Natural killer cell treated with Interleukin-12 subunit alpha and Interleukin-12 subunit beta and Interleukin-15 and Interleukin-18, amount 100 ng/mL, for 72 hours (primary cell): ENCODE measurements at regions not wholly inside any gene's neighbourhood (a gene's known extent, or its start where the extent isn't known, plus 50 kb on each side); places are given as distances from the start of the nearest gene placed in this dataset.

Source experiments
- ATAC-seq, 2 donors: fragments of 150-1000 bp; cut with Tn5 transposase in 1 of 2; sonication (Bioruptor Pico), chemical (Tn5 transposase) in 1 of 2; 2 replicates each; pipeline ENCODE4 v1.10.0; 2021
- DNase-seq: peaks from one replicate; pipeline ENCODE4 v3.0.0; 2022; ENCODE audit warnings: low spot score
- H3K27ac Mint-ChIP-seq, 2 donors: 1 replicate in 1 of 2; 2 replicates in 1 of 2; pipeline ENCODE4 v1.8.0; 2022; ENCODE audit warnings: mixed read lengths in 2 of 2, mild to moderate bottlenecking in 1 of 2, moderate library complexity in 1 of 2
- H3K27me3 Mint-ChIP-seq, 2 donors: 1 replicate in 1 of 2; 2 replicates in 1 of 2; pipeline ENCODE4 v1.8.0; 2022; ENCODE audit warnings: mixed read lengths in 2 of 2
- H3K36me3 Mint-ChIP-seq: one replicate; pipeline ENCODE4 v1.8.0; 2022; ENCODE audit warnings: mixed read lengths
- H3K4me1 Mint-ChIP-seq, 2 donors: 1 replicate in 1 of 2; 2 replicates in 1 of 2; pipeline ENCODE4 v1.8.0; 2022; ENCODE audit warnings: low read depth in 2 of 2, mixed read lengths in 2 of 2, mild to moderate bottlenecking in 1 of 2
- H3K4me3 Mint-ChIP-seq: one replicate; pipeline ENCODE4 v1.8.0; 2022; ENCODE audit warnings: mixed read lengths
- H3K9me3 Mint-ChIP-seq: 2 replicates; pipeline ENCODE4 v1.8.0; 2022; ENCODE audit warnings: mixed read lengths

DNA sequence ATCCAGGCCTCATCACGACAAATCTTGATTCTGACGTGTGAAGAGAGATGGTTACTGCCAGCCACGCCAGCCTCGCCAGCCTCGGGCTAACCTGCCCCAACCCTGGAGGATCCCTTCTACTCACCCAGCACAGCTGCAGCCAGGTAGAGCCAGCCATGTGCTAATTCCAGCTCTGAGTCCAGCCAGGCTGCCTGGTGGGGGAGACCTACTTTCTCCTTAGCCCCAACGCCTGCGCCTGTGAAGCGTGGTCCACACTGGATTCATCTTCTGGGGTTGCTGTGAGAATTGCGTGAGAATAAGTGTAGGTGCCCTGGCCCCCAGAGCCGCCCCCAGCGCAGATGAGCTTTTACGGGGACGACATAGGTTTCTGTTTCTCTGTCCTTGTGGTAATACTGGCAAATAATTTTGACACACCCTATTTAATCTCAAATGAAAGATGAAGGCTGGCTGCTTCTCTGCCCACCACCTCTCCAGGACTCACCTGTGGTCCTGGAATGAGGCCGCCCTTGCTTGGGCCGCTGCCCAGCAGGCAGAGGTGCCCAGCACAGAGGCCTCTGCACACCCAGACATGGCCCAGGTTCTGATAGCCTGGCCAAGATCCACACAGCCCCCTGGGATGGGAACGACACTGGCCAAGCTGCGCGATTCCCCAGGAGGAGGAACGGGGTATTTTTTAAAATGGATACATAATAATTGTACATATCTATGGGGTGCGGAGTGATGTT, 528.4 kb downstream of the TBC1D22A start:
- DNase-seq: peak; percentile 28
- Mint-ChIP-seq H3K27me3 (peaks cover 11 to 18% of the 10 kb centered on the region in 2 donors), H3K9me3 (no peaks in the 10 kb centered on the region), H3K4me1 (no peaks in the 10 kb centered on the region), H3K27ac (no peak overlapping the region), H3K36me3 (no peaks in the 10 kb centered on the region), H3K4me3 (no peak overlapping the region)
- no peak for ATAC-seq

DNA sequence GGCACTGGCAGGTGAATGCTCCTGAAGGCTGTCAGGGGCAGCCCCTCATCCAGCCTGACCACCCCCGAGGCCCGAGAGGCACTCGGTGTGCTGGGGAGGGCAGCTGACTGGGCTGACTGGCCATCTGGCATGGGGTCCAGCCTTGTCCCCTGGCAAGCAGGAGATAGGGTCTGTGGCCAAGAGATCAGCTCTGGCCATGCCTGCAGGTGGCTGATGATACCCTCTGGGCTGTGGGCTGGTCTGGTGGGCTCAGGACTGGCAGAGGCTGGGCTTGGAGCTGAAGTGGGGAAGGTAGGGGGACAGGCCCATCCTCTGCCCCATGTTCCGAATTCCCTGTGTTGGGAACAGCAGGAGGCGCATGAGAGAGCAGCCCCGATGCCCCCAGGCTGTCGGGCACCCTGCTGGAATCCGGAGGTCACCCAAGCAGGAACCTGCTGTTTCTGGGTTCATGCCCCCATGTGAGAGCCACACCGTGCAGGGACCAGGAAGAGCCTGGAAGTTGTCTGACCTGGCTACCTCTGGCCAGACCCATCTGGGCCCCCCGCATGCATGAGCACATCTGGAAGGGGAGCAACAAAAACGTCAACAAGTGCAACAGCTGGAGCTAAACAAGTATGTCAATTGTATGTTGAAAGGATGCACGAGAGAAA, 527.0 kb downstream of the TBC1D22A start:
- DNase-seq: peak; percentile 45
- Mint-ChIP-seq H3K36me3 (no peaks in the 10 kb centered on the region), H3K9me3 (no peaks in the 10 kb centered on the region), H3K4me1 (no peaks in the 10 kb centered on the region), H3K27ac (no peak overlapping the region), H3K4me3 (no peak overlapping the region), H3K27me3 (peaks cover 14 to 25% of the 10 kb centered on the region in 2 donors)
- no peak for ATAC-seq

DNA sequence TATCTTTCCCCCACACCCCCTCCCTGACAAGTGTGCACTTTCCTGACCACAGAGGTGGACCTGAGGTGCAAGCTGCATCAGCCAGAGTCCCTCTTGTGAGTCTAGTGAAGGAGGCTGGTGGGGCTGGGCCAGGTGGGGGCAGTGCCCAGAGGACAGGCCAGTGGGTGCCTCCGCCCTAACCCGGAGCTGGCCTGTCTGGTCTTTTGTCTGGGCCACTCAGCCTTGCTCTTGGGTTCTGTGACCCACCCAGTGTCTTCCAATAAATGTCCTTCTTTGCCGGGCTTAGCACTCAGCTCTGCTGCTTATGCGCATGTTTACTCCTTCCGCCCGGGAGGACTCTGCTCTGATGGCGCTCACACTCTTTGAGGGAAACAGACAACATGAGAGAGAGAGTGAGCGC, 526.2 kb downstream of the TBC1D22A start:
- no peak for DNase-seq
- H3K36me3 Mint-ChIP-seq: no peaks in the 10 kb centered on the region

DNA sequence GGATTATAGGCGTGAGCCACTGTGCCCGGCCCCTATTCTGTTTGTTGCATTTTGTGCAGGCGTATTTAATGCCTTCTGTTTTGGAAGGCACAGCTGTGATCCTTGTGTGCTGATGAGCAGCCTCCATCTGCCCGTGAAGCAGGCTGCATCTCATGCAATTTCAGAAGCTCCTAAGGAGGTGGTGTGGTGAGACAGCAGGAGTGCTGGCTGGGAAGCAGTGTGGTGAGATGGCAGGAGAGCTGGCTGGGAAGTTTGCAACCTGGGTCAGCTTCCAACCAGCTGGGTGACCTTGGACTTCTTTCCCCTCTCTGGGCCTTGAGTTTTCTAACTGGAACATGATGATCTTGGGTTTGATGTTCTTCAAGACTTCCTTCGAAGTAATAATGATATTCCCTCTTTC, 525.1 kb downstream of the TBC1D22A start:
- Mint-ChIP-seq H3K4me3 (no peak overlapping the region), H3K27ac (no peak overlapping the region), H3K4me1 (no peaks in the 10 kb centered on the region), H3K27me3 (peaks cover 14 to 20% of the 10 kb centered on the region in 2 donors), H3K9me3 (no peaks in the 10 kb centered on the region), H3K36me3 (no peaks in the 10 kb centered on the region)
- no peak for DNase-seq
- no peak for ATAC-seq

More for the DNA sequence above, 526.2 kb downstream of the TBC1D22A start:
- H3K4me3 Mint-ChIP-seq: no peak overlapping the region
- no peaks in the 10 kb centered on the region for H3K9me3 Mint-ChIP-seq
- no peak for ATAC-seq
- H3K4me1 Mint-ChIP-seq: no peaks in the 10 kb centered on the region
- no peak overlapping the region for H3K27ac Mint-ChIP-seq
- H3K27me3 Mint-ChIP-seq: peaks cover 14 to 25% of the 10 kb centered on the region in 2 donors

DNA sequence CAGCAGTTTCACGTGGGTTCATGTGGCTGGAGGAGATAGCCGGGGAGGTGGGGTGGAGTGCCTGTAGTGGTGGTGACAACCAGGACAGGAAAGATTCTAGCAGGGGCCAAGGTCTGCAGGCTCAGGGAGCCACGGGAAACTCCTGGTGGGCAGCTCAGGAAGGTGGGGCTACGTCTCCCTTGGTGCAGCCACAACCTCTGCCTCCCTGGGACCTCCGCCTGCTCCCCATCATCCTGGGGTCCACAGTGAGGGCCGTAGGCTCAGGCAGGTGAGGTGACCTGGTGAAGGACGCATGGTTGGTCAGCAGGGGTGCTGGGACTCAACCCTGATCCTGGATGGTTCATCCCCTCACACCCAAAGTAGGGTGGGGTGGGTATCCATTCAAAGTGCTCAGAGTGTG, 524.1 kb downstream of the TBC1D22A start:
- H3K4me3 Mint-ChIP-seq: no peak overlapping the region
- H3K9me3 Mint-ChIP-seq: no peaks in the 10 kb centered on the region
- peaks cover 14 to 20% of the 10 kb centered on the region in 2 donors for H3K27me3 Mint-ChIP-seq
- H3K27ac Mint-ChIP-seq: no peak overlapping the region
- no peaks in the 10 kb centered on the region for H3K36me3 Mint-ChIP-seq
- DNase-seq: no peak
- no peak for ATAC-seq
- H3K4me1 Mint-ChIP-seq: no peaks in the 10 kb centered on the region

DNA sequence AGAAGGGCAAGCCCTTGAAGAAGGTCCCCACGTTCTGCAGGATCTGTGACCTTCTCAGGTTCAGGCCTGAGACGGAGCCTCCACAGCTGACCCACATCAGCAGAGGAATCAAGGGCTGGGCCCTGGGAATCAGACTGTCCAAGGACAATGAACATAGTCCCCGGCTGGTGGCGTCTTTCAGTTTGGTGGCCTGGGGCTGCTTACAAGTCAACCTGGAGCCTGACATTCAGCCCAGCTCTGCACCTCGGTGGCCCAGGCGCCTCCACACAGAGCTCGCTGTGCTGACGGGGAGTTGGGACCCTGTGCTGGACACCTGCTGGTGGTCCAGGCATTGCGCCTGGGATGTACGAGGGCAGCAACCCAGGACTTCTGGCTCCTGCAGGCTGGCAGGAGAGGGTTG, 523.5 kb downstream of the TBC1D22A start:
- Mint-ChIP-seq H3K27me3 (peaks cover 14 to 20% of the 10 kb centered on the region in 2 donors), H3K36me3 (no peaks in the 10 kb centered on the region), H3K27ac (no peak overlapping the region), H3K9me3 (no peaks in the 10 kb centered on the region), H3K4me3 (no peak overlapping the region), H3K4me1 (no peaks in the 10 kb centered on the region)
- DNase-seq: no peak
- ATAC-seq: no peak

DNA sequence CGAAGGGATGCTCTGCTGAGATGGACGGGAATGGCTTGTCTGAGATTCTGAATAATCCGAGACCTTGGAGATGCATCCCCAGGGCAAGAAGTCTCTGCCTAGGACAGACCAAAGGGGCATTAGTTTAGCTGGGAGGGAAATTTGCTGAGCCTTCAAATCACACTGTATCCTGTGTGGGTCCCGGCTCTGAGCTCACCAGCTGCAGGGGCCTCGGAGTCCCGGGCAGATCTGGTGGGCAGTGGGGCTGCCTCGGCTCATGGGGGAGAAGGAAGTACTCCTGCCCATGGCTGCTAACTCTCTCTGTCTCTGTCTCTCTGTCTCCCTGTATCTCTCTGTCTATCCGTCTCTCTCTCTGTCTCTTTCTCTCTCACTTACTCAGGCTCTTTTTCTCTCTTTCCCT, 522.4 kb downstream of the TBC1D22A start:
- Mint-ChIP-seq H3K4me3 (no peak overlapping the region), H3K9me3 (no peaks in the 10 kb centered on the region), H3K27me3 (peaks cover 14 to 20% of the 10 kb centered on the region in 2 donors), H3K27ac (no peak overlapping the region), H3K36me3 (no peaks in the 10 kb centered on the region), H3K4me1 (no peaks in the 10 kb centered on the region)
- no peak for DNase-seq
- no peak for ATAC-seq

DNA sequence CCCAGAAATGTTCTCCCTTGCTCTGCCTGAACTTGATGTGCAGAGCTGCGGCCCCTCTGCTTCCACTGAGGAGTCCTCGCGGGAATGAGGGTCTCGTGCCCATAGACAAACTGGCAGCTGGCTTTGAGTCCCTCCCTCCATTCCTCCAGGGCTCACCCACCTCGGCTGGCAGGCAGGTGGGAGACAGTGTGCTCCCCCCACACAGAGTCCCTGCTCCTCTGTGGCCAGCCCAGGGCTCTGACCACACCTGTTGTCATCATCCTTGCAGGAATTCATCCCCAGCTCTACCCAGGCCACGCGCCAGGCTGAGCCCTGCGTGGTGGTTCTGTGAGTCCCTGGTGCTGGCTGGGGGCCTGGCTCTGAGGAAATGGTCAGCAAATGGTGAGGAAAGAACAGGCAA, 521.9 kb downstream of the TBC1D22A start:
- Mint-ChIP-seq H3K4me3 (no peak overlapping the region), H3K36me3 (no peaks in the 10 kb centered on the region), H3K27me3 (peaks cover 14 to 20% of the 10 kb centered on the region in 2 donors), H3K27ac (no peak overlapping the region), H3K4me1 (no peaks in the 10 kb centered on the region), H3K9me3 (no peaks in the 10 kb centered on the region)
- peak; percentile 28 for DNase-seq
- ATAC-seq: no peak

DNA sequence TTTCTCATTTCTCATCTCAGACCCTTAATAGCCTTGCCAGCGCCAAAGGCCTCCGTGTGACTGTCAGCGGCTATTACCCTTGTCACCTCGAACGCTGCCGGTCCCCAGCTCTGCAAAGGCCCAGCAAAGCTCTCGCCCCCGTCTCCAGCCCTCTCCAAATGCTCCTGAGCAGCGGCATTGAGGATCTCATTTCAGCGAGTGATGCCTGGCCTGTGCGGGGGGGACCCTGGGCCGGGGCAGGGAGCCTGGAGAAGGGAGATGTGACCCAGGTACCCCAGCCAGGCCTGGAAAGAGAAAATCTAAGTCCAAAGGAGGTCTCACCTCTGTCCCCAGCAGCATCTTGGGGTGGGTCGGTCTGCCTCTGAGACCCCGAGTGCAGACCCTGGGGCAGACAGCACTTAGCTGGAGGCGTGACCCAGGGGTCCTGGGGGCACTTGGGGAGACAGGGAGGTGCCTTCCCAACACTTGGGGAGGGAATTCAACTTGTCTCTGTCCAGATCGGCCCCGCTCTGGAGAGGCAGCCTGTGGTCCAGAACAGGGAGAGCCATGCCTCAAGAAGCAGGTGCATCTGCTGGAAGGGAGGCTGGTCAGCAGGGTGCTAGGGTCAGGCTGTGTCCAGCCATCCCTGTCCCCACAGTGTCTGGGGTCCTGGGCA, 521.3 kb downstream of the TBC1D22A start:
- DNase-seq (peak; percentile 34), ATAC-seq (no peak)
- H3K4me1 Mint-ChIP-seq: no peaks in the 10 kb centered on the region
- no peak overlapping the region for H3K27ac Mint-ChIP-seq
- H3K4me3 Mint-ChIP-seq: no peak overlapping the region
- H3K36me3 Mint-ChIP-seq: no peaks in the 10 kb centered on the region
- no peaks in the 10 kb centered on the region for H3K9me3 Mint-ChIP-seq
- H3K27me3 Mint-ChIP-seq: peaks cover 10 to 20% of the 10 kb centered on the region in 2 donors

DNA sequence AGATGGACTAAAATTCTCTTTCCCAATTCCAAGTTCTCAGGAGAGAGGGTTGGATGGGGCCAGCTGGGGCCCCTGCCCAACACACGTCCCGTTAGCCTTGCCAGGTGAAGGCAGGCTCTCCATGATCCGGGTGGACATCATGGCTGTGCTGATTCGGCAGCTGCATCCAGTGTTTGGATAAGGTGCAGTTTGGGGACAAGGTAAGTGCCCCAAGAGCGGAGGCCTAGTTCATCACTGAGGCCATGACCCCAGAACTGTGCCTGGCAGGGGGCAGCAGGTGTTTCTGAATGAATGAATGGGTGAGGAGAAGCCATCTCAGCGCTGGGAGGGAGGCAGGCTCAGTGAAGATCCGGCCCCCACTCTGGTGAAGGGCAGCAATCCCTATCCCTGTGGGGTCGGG, 520.4 kb downstream of the TBC1D22A start:
- H3K4me1 Mint-ChIP-seq: no peaks in the 10 kb centered on the region
- ATAC-seq: no peak
- no peak overlapping the region for H3K27ac Mint-ChIP-seq
- H3K36me3 Mint-ChIP-seq: no peaks in the 10 kb centered on the region
- H3K27me3 Mint-ChIP-seq: peaks cover 6 to 11% of the 10 kb centered on the region in 2 donors
- H3K9me3 Mint-ChIP-seq: no peaks in the 10 kb centered on the region
- no peak for DNase-seq
- no peak overlapping the region for H3K4me3 Mint-ChIP-seq

DNA sequence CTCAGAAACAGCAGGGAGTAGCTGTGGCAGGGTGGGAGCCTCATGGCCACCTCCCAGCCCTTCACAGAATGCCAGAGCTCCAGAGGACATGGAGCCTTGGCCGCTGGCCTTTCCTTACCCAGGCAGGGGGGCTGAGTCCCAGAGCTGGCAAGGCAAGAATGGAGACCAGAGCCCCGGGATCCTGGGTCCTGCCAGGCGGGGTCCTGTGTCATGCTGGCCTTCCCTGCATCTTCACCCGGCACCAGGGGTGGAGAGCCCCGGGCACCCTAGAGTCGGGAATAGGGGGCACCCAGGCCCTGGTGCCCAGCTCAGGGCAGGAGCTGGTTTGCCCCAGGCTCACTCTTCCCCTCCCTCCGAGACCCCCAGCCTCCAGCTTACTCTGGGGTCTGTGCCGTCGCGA, 519.9 kb downstream of the TBC1D22A start:
- no peaks in the 10 kb centered on the region for H3K36me3 Mint-ChIP-seq
- H3K27me3 Mint-ChIP-seq: peaks cover 8 to 9% of the 10 kb centered on the region in 2 donors

DNA sequence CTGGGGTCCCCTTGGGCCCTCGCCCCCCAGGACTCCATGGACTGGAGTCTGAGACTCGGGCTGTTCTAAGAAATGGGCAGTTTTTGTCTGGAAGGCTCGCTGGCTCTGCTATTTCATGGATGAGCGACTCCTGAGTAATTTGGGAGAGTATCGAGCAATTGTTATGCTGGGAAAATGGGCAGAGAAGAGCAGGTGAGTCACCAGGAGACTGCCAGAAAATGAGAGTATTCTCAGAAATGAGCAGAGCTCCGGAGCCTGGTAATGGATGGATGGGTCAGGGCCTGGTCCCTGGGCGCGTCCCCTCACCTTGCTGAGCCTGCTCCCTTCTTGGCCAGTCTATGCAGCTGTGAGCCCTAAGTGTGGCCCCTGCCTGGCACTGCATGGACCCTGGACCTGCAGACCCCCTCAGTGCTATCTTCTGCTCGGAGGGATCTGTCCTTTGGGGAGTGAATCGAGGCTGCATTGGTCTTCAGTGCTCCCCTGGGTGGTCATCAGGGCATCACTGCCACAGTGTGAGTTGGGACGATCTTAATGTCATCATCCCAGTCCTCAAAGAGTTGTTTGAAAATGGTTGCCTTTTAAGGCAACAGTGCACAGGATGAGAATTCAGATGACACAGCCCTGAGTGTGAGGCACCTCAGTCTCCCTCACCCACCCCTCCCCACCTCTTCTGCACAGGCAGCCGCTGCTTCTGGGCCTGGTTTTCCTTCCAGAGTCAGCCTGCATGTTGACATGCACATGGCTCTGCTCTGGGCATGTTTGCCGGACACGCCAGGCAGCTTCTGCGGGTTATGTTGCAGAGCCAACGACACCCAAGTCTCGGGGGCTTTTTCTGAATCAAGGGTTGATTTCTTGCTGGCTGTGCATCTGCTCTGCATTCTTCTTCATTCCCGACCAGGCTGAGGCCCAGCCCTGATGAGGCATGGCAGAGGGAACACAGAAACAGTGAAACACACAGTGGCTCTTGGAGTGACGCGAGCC, 519.0 kb downstream of the TBC1D22A start:
- no peaks in the 10 kb centered on the region for H3K36me3 Mint-ChIP-seq
- DNase-seq (no peak), ATAC-seq (no peak)
- H3K27me3 Mint-ChIP-seq: peaks cover 9 to 10% of the 10 kb centered on the region in 2 donors
- H3K9me3 Mint-ChIP-seq: no peaks in the 10 kb centered on the region
- H3K4me3 Mint-ChIP-seq: no peak overlapping the region
- no peak overlapping the region for H3K27ac Mint-ChIP-seq
- no peaks in the 10 kb centered on the region for H3K4me1 Mint-ChIP-seq

More for the DNA sequence above, 519.9 kb downstream of the TBC1D22A start:
- H3K9me3 Mint-ChIP-seq: no peaks in the 10 kb centered on the region
- no peaks in the 10 kb centered on the region for H3K4me1 Mint-ChIP-seq
- H3K4me3 Mint-ChIP-seq: no peak overlapping the region
- no peak for ATAC-seq
- no peak for DNase-seq
- H3K27ac Mint-ChIP-seq: no peak overlapping the region

DNA sequence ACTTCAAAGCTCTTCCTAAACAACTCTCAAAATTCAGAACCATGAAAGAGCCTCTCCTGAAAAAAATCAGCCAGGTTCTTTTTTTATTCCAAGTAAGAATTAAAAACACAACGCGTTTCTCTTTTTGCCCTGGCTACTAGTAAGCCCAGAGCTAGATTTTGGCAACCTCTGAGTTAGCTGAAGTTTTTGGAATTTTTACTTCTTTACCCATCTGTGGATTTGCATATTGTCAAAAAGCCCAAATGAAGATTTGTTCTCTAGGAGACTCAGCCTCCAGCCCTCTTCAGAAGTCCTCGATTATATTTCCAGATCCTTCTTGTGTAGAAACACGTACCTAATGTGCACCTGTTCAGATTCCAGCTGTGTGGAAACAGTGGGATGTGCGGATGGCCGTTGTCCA, 517.9 kb downstream of the TBC1D22A start:
- H3K36me3 Mint-ChIP-seq: no peaks in the 10 kb centered on the region
- H3K4me1 Mint-ChIP-seq: no peaks in the 10 kb centered on the region
- peaks cover 7 to 12% of the 10 kb centered on the region in 2 donors for H3K27me3 Mint-ChIP-seq
- H3K27ac Mint-ChIP-seq: no peak overlapping the region
- DNase-seq: no peak
- H3K4me3 Mint-ChIP-seq: no peak overlapping the region
- ATAC-seq: no peak
- H3K9me3 Mint-ChIP-seq: no peaks in the 10 kb centered on the region
